ENCODE measurements at regions not wholly inside any gene's neighbourhood (a gene's known extent, or its start where the extent isn't known, plus 50 kb on each side); places are given as distances from the start of the nearest gene placed in this dataset.

DNA sequence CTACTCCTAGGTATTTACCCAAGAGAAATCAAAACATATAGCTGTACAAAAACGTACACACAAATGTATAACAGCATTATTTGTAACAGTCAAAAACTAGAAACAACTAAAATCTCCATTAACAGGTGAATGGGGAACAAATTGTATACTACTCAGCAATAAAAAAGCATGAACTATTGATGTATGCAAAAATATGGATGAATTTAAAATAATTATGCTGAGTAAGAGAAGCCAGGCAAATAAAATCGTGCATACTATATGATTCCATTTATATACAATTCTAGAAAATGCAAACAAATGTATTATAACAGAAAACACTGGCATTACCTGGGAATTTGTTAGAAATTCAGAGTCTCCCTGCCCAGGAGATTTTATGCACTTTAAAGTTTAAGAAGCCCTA, 150.1 kb downstream of the GDAP2 start:
- H3K4me1 ChIP-seq (ENCODE audit: insufficient read depth, low read length, poor library complexity, severe bottlenecking): no peaks in the 10 kb centered on the region
- no TSS peak for BruUV-seq (replicated peaks)
- ChIA-PET CTCF (no interaction called here), POLR2A (ENCODE audit: low non-redundant PET) (no interaction called here)
- TF ChIP-seq EZH2 (IDR thresholded peaks at IDR 0.05; ENCODE audit: borderline replicate concordance, low read depth, low read length, poor library complexity, severe bottlenecking): no peak
- TF ChIP-seq, protein P1, sequence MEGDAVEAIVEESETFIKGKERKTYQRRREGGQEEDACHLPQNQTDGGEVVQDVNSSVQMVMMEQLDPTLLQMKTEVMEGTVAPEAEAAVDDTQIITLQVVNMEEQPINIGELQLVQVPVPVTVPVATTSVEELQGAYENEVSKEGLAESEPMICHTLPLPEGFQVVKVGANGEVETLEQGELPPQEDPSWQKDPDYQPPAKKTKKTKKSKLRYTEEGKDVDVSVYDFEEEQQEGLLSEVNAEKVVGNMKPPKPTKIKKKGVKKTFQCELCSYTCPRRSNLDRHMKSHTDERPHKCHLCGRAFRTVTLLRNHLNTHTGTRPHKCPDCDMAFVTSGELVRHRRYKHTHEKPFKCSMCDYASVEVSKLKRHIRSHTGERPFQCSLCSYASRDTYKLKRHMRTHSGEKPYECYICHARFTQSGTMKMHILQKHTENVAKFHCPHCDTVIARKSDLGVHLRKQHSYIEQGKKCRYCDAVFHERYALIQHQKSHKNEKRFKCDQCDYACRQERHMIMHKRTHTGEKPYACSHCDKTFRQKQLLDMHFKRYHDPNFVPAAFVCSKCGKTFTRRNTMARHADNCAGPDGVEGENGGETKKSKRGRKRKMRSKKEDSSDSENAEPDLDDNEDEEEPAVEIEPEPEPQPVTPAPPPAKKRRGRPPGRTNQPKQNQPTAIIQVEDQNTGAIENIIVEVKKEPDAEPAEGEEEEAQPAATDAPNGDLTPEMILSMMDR (conservative IDR thresholded peaks at IDR 0.05; ENCODE audit: low read depth, low read length): no peak
- H3K27me3 ChIP-seq (replicated peaks; ENCODE audit: insufficient read depth, low read depth, low read length, poor library complexity): no peaks in the 10 kb centered on the region
- DNase-seq (ENCODE audit: low spot score): no peak
- H3K36me3 ChIP-seq (ENCODE audit: insufficient read depth, low read length, poor library complexity, severe bottlenecking): no peaks in the 10 kb centered on the region
- intact Hi-C loops (cut with micrococcal nuclease; ENCODE audit: unreplicated experiment): no loop called here
- no peak overlapping the region for H3K27ac ChIP-seq (ENCODE audit: low read depth, low read length, poor library complexity, severe bottlenecking)
- H3K9me3 ChIP-seq (ENCODE audit: low read depth, low read length, poor library complexity, severe bottlenecking): no peaks in the 10 kb centered on the region
- H3K4me3 ChIP-seq (ENCODE audit: low read depth, low read length, poor library complexity, severe bottlenecking): no peak overlapping the region

DNA sequence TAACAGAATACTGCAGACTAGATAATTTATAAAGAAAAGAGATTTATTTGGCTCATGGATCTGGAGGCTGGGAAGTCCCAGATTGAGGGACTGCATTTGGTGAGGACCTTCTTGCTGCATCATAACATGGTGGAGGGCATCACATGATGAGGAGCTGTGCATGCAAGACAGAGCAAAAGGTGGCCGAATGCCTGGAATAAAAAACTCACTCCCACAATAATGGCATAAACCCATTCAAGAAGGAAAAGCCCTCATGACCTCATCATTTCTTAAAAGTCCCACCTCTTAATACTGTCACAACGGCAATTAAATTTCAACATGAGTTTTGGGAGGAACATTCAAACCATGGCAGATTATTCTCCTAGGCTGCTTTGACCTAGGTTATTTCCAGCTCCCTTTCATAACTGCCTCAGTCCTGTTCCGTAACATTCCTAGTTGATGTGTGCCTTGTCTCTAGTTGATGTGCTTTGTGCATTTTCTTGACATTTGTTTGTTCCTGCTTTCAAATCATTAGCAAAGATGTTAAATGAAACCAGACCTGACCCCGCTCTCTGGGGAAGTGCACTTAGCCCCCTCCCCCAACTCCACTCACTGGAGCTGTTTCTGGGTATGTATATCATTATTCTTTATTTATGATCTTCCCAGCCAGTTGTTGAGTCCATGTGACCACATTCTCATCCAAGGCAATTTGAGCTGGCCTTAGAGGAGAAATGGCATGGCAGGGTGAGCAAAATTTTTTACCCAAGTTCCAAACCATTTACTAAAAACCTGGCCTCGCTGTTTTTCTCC, 148.5 kb downstream of the GDAP2 start:
- no peak overlapping the region for H3K4me3 ChIP-seq (ENCODE audit: low read depth, low read length, poor library complexity, severe bottlenecking)
- CTCF ChIA-PET: no interaction called here
- no peaks in the 10 kb centered on the region for H3K4me1 ChIP-seq (ENCODE audit: insufficient read depth, low read length, poor library complexity, severe bottlenecking)
- H3K27me3 ChIP-seq (replicated peaks; ENCODE audit: insufficient read depth, low read depth, low read length, poor library complexity): no peaks in the 10 kb centered on the region
- TF ChIP-seq, protein P1 (conservative IDR thresholded peaks at IDR 0.05; ENCODE audit: low read depth, low read length): no peak
- TF ChIP-seq EZH2 (IDR thresholded peaks at IDR 0.05; ENCODE audit: borderline replicate concordance, low read depth, low read length, poor library complexity, severe bottlenecking): no peak
- no peak for DNase-seq (ENCODE audit: low spot score)
- no peak overlapping the region for H3K27ac ChIP-seq (ENCODE audit: low read depth, low read length, poor library complexity, severe bottlenecking)
- H3K9me3 ChIP-seq (ENCODE audit: low read depth, low read length, poor library complexity, severe bottlenecking): no peaks in the 10 kb centered on the region
- H3K36me3 ChIP-seq (ENCODE audit: insufficient read depth, low read length, poor library complexity, severe bottlenecking): no peaks in the 10 kb centered on the region
- intact Hi-C loops (cut with micrococcal nuclease; ENCODE audit: unreplicated experiment): no loop called here
- no TSS peak for BruUV-seq (replicated peaks)
- POLR2A ChIA-PET (ENCODE audit: low non-redundant PET): no interaction called here

DNA sequence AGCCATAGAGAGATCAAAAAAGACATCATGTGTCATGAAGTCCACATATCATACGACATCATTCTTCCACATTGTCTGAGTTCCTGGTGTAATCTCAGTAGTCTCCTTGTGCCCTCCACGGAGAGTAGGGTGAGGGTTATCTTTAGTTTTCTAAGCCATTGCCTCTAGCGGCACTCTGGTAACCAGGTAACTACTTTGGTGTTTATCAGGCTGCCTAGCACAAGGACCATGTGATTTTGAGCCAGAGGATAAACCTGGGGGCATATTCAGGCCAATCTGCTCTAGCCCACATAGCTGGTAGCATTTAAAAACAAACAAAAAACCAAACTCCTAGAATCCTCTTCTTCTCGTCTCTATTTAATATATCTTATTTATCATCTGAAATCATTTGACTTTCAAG, 147.4 kb downstream of the GDAP2 start:
- intact Hi-C loops (cut with micrococcal nuclease; ENCODE audit: unreplicated experiment): no loop called here
- DNase-seq (ENCODE audit: low spot score): no peak
- ChIA-PET POLR2A (ENCODE audit: low non-redundant PET) (no interaction called here), CTCF (no interaction called here)
- Histone ChIP-seq H3K4me1 (ENCODE audit: insufficient read depth, low read length, poor library complexity, severe bottlenecking) (no peaks in the 10 kb centered on the region), H3K27me3 (replicated peaks; ENCODE audit: insufficient read depth, low read depth, low read length, poor library complexity) (no peaks in the 10 kb centered on the region), H3K36me3 (ENCODE audit: insufficient read depth, low read length, poor library complexity, severe bottlenecking) (no peaks in the 10 kb centered on the region), H3K4me3 (ENCODE audit: low read depth, low read length, poor library complexity, severe bottlenecking) (no peak overlapping the region), H3K27ac (ENCODE audit: low read depth, low read length, poor library complexity, severe bottlenecking) (no peak overlapping the region), H3K9me3 (ENCODE audit: low read depth, low read length, poor library complexity, severe bottlenecking) (no peaks in the 10 kb centered on the region)
- TF ChIP-seq, protein P1 (conservative IDR thresholded peaks at IDR 0.05; ENCODE audit: low read depth, low read length): no peak
- BruUV-seq (replicated peaks): no TSS peak
